ENCODE measurements at regions not wholly inside any gene's neighbourhood (a gene's known extent, or its start where the extent isn't known, plus 50 kb on each side); places are given as distances from the start of the nearest gene placed in this dataset.

- TF ChIP-seq, protein P1, sequence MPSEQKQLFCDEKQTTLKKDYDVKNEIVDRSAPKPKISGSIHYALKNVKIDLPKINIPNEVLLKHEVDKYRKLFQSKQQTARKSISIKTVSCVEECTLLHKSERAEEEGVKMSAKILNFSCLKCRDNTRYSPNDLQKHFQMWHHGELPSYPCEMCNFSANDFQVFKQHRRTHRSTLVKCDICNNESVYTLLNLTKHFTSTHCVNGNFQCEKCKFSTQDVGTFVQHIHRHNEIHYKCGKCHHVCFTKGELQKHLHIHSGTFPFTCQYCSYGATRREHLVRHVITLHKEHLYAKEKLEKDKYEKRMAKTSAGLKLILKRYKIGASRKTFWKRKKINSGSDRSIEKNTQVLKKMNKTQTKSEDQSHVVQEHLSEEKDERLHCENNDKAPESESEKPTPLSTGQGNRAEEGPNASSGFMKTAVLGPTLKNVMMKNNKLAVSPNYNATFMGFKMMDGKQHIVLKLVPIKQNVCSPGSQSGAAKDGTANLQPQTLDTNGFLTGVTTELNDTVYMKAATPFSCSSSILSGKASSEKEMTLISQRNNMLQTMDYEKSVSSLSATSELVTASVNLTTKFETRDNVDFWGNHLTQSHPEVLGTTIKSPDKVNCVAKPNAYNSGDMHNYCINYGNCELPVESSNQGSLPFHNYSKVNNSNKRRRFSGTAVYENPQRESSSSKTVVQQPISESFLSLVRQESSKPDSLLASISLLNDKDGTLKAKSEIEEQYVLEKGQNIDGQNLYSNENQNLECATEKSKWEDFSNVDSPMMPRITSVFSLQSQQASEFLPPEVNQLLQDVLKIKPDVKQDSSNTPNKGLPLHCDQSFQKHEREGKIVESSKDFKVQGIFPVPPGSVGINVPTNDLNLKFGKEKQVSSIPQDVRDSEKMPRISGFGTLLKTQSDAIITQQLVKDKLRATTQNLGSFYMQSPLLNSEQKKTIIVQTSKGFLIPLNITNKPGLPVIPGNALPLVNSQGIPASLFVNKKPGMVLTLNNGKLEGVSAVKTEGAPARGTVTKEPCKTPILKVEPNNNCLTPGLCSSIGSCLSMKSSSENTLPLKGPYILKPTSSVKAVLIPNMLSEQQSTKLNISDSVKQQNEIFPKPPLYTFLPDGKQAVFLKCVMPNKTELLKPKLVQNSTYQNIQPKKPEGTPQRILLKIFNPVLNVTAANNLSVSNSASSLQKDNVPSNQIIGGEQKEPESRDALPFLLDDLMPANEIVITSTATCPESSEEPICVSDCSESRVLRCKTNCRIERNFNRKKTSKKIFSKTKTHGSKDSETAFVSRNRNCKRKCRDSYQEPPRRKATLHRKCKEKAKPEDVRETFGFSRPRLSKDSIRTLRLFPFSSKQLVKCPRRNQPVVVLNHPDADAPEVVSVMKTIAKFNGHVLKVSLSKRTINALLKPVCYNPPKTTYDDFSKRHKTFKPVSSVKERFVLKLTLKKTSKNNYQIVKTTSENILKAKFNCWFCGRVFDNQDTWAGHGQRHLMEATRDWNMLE (tag by site-specific recombination; conservative IDR thresholded peaks at IDR 0.05; ENCODE audit: low read depth), result no peak
- TF ChIP-seq, protein P2, sequence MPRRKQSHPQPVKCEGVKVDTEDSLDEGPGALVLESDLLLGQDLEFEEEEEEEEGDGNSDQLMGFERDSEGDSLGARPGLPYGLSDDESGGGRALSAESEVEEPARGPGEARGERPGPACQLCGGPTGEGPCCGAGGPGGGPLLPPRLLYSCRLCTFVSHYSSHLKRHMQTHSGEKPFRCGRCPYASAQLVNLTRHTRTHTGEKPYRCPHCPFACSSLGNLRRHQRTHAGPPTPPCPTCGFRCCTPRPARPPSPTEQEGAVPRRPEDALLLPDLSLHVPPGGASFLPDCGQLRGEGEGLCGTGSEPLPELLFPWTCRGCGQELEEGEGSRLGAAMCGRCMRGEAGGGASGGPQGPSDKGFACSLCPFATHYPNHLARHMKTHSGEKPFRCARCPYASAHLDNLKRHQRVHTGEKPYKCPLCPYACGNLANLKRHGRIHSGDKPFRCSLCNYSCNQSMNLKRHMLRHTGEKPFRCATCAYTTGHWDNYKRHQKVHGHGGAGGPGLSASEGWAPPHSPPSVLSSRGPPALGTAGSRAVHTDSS (tag by site-specific recombination; IDR thresholded peaks at IDR 0.05), result no peak
- no peak for TF ChIP-seq CTCF (tag by site-specific recombination; IDR thresholded peaks at IDR 0.05)
- TF ChIP-seq TSHZ1 (tag by site-specific recombination; IDR thresholded peaks at IDR 0.05; ENCODE audit: borderline replicate concordance), result no peak
- no peak for TF ChIP-seq HOXA7 (CRISPR knock-in tag; IDR thresholded peaks at IDR 0.05; ENCODE audit: borderline replicate concordance)
These were observed 228.2 kb downstream of the MYLK4 start for GRCh38 chr6:2522521-2522920.
